ENCODE measurements at regions not wholly inside any gene's neighbourhood (a gene's known extent, or its start where the extent isn't known, plus 50 kb on each side); places are given as distances from the start of the nearest gene placed in this dataset.

GRCh38 chr3:187918081-187918644 lies 172.9 kb upstream of the BCL6 start:
- no peaks in the 10 kb centered on the region for H3K4me1 ChIP-seq
- no peaks in the 10 kb centered on the region for H3K36me3 ChIP-seq
- intact Hi-C loops (cut with DNase I), result no loop called here
- no peak overlapping the region for H3K27ac ChIP-seq
- TF ChIP-seq, protein P1, sequence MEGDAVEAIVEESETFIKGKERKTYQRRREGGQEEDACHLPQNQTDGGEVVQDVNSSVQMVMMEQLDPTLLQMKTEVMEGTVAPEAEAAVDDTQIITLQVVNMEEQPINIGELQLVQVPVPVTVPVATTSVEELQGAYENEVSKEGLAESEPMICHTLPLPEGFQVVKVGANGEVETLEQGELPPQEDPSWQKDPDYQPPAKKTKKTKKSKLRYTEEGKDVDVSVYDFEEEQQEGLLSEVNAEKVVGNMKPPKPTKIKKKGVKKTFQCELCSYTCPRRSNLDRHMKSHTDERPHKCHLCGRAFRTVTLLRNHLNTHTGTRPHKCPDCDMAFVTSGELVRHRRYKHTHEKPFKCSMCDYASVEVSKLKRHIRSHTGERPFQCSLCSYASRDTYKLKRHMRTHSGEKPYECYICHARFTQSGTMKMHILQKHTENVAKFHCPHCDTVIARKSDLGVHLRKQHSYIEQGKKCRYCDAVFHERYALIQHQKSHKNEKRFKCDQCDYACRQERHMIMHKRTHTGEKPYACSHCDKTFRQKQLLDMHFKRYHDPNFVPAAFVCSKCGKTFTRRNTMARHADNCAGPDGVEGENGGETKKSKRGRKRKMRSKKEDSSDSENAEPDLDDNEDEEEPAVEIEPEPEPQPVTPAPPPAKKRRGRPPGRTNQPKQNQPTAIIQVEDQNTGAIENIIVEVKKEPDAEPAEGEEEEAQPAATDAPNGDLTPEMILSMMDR (IDR thresholded peaks at IDR 0.05), result no peak
- H3K9ac ChIP-seq (ENCODE audit: low read depth in 2 of 2, low read length in 2 of 2), result no peak overlapping the region
- H3K27me3 ChIP-seq, result no peaks in the 10 kb centered on the region
- H3K9me3 ChIP-seq, result no peaks in the 10 kb centered on the region
- H3K4me3 ChIP-seq, result no peak overlapping the region
- DNase-seq, result no peak

DNA sequence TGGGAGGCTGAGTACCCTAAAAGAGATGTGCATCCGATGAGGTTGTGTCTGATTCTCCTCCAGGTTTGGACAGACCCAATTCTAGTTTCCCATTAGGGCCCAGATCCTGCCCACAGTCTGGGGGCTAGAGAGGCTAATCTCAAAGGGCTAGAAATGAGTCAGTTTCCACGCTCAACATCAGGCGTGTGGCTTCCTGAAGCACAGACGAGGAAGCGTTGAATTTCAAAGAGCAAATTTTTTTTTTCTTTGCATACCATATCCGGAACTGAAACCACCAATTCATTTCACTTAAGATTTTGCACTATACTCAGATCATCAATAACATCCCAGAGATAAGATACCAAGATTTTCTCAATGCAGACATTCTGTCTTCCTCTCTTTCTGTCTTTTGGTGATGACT lies 173.8 kb upstream of the BCL6 start:
- TF ChIP-seq, protein P1 (IDR thresholded peaks at IDR 0.05), result no peak
- Histone ChIP-seq H3K9ac (ENCODE audit: low read depth in 2 of 2, low read length in 2 of 2) (no peak overlapping the region), H3K27me3 (no peaks in the 10 kb centered on the region), H3K9me3 (no peaks in the 10 kb centered on the region), H3K4me3 (no peak overlapping the region), H3K36me3 (no peaks in the 10 kb centered on the region), H3K4me1 (no peaks in the 10 kb centered on the region), H3K27ac (peak overlapping the region; percentile 48)
- no peak for DNase-seq
- intact Hi-C loops (cut with DNase I), result no loop called here

DNA sequence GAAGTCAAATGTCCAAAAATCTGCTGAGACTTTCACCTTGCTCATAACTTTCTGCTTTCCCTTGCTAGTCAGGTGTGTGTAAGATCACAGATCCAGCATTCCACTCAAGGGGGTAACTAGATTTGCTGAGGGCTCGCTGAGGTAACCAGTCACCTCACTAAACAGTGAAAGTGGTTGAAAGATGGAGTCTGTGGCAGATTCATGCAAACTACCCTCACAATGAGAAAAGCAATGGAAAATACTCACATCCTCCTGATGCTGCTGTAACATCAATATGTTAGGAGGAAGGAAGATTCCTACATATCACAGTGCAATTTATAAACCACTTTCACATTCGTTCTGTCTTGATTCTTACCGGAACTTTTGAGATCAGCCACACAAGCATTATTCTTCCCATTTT lies 174.3 kb upstream of the BCL6 start:
- TF ChIP-seq, protein P1 (IDR thresholded peaks at IDR 0.05), result no peak
- intact Hi-C loops (cut with DNase I), result no loop called here
- no peaks in the 10 kb centered on the region for H3K27me3 ChIP-seq
- H3K9me3 ChIP-seq, result no peaks in the 10 kb centered on the region
- no peak overlapping the region for H3K4me3 ChIP-seq
- H3K36me3 ChIP-seq, result no peaks in the 10 kb centered on the region
- H3K27ac ChIP-seq, result peak overlapping the region; percentile 48
- no peak for DNase-seq
- no peak overlapping the region for H3K9ac ChIP-seq (ENCODE audit: low read depth in 2 of 2, low read length in 2 of 2)
- no peaks in the 10 kb centered on the region for H3K4me1 ChIP-seq

GRCh38 chr3:187920030-187920429 lies 174.8 kb upstream of the BCL6 start:
- no peaks in the 10 kb centered on the region for H3K9me3 ChIP-seq
- H3K4me3 ChIP-seq, result no peak overlapping the region
- intact Hi-C loops (cut with DNase I), result no loop called here
- no peaks in the 10 kb centered on the region for H3K36me3 ChIP-seq
- no peaks in the 10 kb centered on the region for H3K27me3 ChIP-seq
- DNase-seq, result no peak
- H3K27ac ChIP-seq, result no peak overlapping the region
- no peak overlapping the region for H3K9ac ChIP-seq (ENCODE audit: low read depth in 2 of 2, low read length in 2 of 2)
- no peaks in the 10 kb centered on the region for H3K4me1 ChIP-seq
- TF ChIP-seq, protein P1 (IDR thresholded peaks at IDR 0.05), result no peak

DNA sequence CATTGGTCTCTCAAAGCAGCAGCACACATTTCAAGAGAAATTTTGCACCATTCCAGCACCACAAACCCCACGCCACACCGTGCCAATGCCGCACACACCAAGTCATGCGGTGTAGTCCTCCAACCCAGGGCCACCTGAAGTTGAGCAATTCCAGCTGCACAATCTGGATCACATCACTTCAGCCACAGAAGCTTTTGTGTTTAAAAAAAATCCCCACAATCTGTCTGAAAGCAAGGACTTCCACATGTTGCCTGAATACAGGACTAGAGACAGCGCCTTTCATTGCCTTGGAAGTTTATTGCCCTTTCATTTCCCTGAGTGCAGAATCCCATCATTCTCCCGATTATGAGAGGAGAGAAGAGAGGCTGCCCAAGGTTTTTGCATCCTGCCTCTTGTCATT lies 175.6 kb upstream of the BCL6 start:
- Histone ChIP-seq H3K4me1 (no peaks in the 10 kb centered on the region), H3K9ac (ENCODE audit: low read depth in 2 of 2, low read length in 2 of 2) (no peak overlapping the region), H3K27me3 (no peaks in the 10 kb centered on the region), H3K27ac (no peak overlapping the region), H3K4me3 (no peak overlapping the region), H3K36me3 (no peaks in the 10 kb centered on the region), H3K9me3 (no peaks in the 10 kb centered on the region)
- intact Hi-C loops (cut with DNase I), result no loop called here
- TF ChIP-seq, protein P1 (IDR thresholded peaks at IDR 0.05), result no peak
- no peak for DNase-seq

Data from colonic mucosa (tissue), 4 donors.